Left ventricle myocardium inferior (tissue), 1 donor: ENCODE measurements at regions not wholly inside any gene's neighbourhood (a gene's known extent, or its start where the extent isn't known, plus 50 kb on each side); places are given as distances from the start of the nearest gene placed in this dataset.

Experiments used
- DNase-seq: peaks from one replicate; pipeline ENCODE4 v3.0.0-alpha.2; 2020
- H3K27ac ChIP-seq: fragments of 200-600 bp; replicated peaks from 2 replicates; pipeline ENCODE4 v1.8.0; 2021
- H3K27me3 ChIP-seq: fragments of 200-600 bp; 2 replicates; pipeline ENCODE4 v1.8.0; 2021; ENCODE audit warnings: low read depth
- H3K36me3 ChIP-seq: fragments of 200-600 bp; 2 replicates; pipeline ENCODE4 v1.8.0; 2021
- H3K4me1 ChIP-seq: fragments of 200-600 bp; 2 replicates; pipeline ENCODE4 v1.8.0; 2021
- H3K4me3 ChIP-seq: fragments of 200-600 bp; 2 replicates; pipeline ENCODE4 v1.8.0; 2021; ENCODE audit warnings: mild to moderate bottlenecking, moderate library complexity
- H3K9me3 ChIP-seq: fragments of 200-600 bp; replicated peaks from 2 replicates; pipeline ENCODE4 v1.8.0; 2021
- CTCF ChIP-seq: fragments of 200-600 bp; IDR thresholded peaks from 2 replicates; pipeline ENCODE4 v1.8.0; 2021; ENCODE audit warnings: antibody characterized with exemption, mild to moderate bottlenecking, borderline replicate concordance
- intact Hi-C: fragments of 100-400 bp; cut with micrococcal nuclease; formaldehyde crosslinking; loops from one replicate; pipeline ENCODE4 v1.11.0; 2022
- donor health status: DM: no; HTN: yes; CAD: no; lungs with severe emphysema.

- H3K9me3 ChIP-seq: no peaks in the 10 kb centered on the region
- no peak overlapping the region for H3K4me3 ChIP-seq
- DNase-seq: no peak
- H3K36me3 ChIP-seq: no peaks in the 10 kb centered on the region
- H3K27ac ChIP-seq: no peak overlapping the region
- no peaks in the 10 kb centered on the region for H3K27me3 ChIP-seq
- H3K4me1 ChIP-seq: no peaks in the 10 kb centered on the region
- TF ChIP-seq CTCF: no peak
- intact Hi-C loops: no loop called here
Observed at GRCh38 chr4:24093446-24093845, 203.6 kb upstream of the PPARGC1A start.

- no peaks in the 10 kb centered on the region for H3K27me3 ChIP-seq
- TF ChIP-seq CTCF: no peak
- no peak overlapping the region for H3K27ac ChIP-seq
- H3K4me1 ChIP-seq: no peaks in the 10 kb centered on the region
- H3K9me3 ChIP-seq: no peaks in the 10 kb centered on the region
- H3K36me3 ChIP-seq: no peaks in the 10 kb centered on the region
- intact Hi-C loops: no loop called here
- H3K4me3 ChIP-seq: no peak overlapping the region
- DNase-seq: no peak
Observed at GRCh38 chr4:24091639-24092233, 201.9 kb upstream of the PPARGC1A start.

GRCh38 chr4:24089851-24090534 lies 200.1 kb upstream of the PPARGC1A start:
- H3K27me3 ChIP-seq: no peaks in the 10 kb centered on the region
- H3K9me3 ChIP-seq: no peaks in the 10 kb centered on the region
- H3K36me3 ChIP-seq: no peaks in the 10 kb centered on the region
- H3K4me1 ChIP-seq: no peaks in the 10 kb centered on the region
- no peak for DNase-seq
- H3K27ac ChIP-seq: no peak overlapping the region
- no peak for TF ChIP-seq CTCF
- H3K4me3 ChIP-seq: no peak overlapping the region
- intact Hi-C loops: no loop called here

GRCh38 chr4:24080871-24081270 lies 191.0 kb upstream of the PPARGC1A start:
- Histone ChIP-seq H3K27ac (no peak overlapping the region), H3K27me3 (no peaks in the 10 kb centered on the region), H3K4me3 (no peak overlapping the region), H3K4me1 (no peaks in the 10 kb centered on the region), H3K36me3 (no peaks in the 10 kb centered on the region), H3K9me3 (no peaks in the 10 kb centered on the region)
- TF ChIP-seq CTCF: no peak
- intact Hi-C loops: no loop called here
- no peak for DNase-seq

- Histone ChIP-seq H3K36me3 (no peaks in the 10 kb centered on the region), H3K4me1 (no peaks in the 10 kb centered on the region), H3K9me3 (no peaks in the 10 kb centered on the region), H3K4me3 (no peak overlapping the region), H3K27me3 (no peaks in the 10 kb centered on the region), H3K27ac (no peak overlapping the region)
- no peak for TF ChIP-seq CTCF
- intact Hi-C loops: no loop called here
- no peak for DNase-seq
Observed at GRCh38 chr4:24078347-24078962, 188.6 kb upstream of the PPARGC1A start.
